ENCODE measurements at regions not wholly inside any gene's neighbourhood (a gene's known extent, or its start where the extent isn't known, plus 50 kb on each side); places are given as distances from the start of the nearest gene placed in this dataset.
"Not testable (repeated sequence)": the region's sequence is repeated elsewhere in the genome, so short reads cannot be mapped to it uniquely, and the experiment has no call there.

GRCh38 chr11:127805771-127806170 lies 781.6 kb downstream of the ETS1 start:
- no peak for ATAC-seq

GRCh38 chr11:127804747-127805400 lies 782.5 kb downstream of the ETS1 start:
- no peak for ATAC-seq

GRCh38 chr11:127803755-127804154 lies 783.6 kb downstream of the ETS1 start:
- ATAC-seq: no peak

- ATAC-seq: no peak
These were observed 786.2 kb downstream of the ETS1 start for GRCh38 chr11:127800989-127801688.

DNA sequence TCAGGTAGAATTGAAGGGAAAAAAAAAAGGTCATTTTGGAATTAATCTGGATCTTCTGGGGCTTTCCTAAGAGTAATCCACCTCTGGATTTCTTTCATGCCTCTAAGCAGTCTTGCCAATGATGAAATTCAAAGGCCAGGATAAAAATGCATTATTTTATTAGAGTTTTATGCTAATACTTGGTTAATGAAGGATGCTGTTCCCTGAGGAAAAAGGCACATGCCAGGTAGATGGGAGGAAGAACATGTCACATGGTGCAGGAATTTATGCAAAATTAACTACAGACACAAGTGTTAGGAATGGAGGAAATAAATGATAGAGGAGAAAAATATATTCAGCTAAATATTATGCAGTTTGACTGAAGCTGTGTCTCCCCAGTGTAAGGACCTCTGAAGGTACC lies 792.0 kb downstream of the ETS1 start:
- ATAC-seq: no peak

DNA sequence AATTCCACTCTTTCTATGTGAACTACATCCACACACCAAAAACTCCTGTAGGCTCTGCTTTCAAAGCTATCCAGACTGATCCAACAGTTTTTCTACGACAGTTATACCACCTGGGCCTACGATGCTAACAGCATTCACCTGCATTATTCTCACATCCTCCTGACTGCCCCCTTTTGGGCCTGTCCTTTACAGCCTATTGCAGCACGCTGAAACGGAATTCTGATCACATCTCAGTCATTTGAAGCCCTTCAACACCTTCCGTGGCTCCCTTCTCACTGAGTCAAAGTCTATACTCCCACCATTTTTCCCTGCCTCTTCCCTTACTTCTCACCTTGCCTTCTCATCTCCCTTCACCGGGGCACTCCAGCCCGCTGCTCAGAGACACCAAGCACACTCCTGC lies 791.3 kb upstream of the KIRREL3 start:
- no peak for ATAC-seq

GRCh38 chr11:127790592-127790991 lies 790.0 kb upstream of the KIRREL3 start:
- no peak for ATAC-seq

DNA sequence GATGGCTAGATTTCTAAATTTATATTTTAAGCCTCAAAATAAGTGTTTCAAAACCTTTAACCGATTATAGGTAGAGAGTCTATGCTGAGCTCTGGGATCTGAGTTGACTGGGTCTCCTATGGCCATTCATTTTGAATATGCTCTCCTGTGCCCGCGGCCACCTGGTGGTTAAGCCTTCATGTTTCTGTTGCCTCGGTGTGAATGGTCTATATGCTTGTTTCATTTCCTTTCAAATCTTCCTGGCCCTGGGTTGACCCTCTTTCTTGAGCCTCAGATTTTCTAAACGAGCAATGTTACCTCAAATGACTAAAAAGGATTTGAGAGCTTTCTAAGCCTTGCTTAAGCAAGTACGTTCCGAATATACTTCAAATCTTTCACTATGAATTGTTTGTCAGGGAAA lies 789.4 kb upstream of the KIRREL3 start:
- no peak for ATAC-seq

- ATAC-seq: not testable (repeated sequence)
These were observed 772.4 kb upstream of the KIRREL3 start for GRCh38 chr11:127772938-127773337.

DNA sequence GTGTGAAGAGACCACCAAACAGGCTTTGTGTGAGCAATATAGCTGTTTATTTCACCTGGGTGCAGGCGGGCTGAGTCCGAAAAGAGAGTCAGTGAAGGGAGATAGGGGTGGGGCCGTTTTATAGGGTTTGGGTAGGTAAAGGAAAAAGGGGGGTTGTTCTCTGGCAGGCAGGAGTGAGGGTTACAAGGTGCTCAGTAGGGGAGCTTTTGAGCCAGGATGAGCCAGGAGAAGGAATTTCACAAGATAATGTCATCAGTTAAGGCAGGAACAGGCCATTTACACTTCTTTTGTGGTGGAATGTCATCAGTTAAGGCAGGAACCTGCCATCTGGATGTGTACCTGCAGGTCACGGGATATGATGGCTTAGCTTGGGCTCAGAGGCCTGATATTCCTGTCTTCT lies 768.4 kb upstream of the KIRREL3 start:
- not testable (repeated sequence) for ATAC-seq

- ATAC-seq: no peak
These were observed 766.2 kb upstream of the KIRREL3 start for GRCh38 chr11:127766734-127767133.

GRCh38 chr11:127738771-127739286 lies 738.3 kb upstream of the KIRREL3 start:
- no peak for ATAC-seq

GRCh38 chr11:127737499-127737898 lies 736.9 kb upstream of the KIRREL3 start:
- no peak for ATAC-seq

DNA sequence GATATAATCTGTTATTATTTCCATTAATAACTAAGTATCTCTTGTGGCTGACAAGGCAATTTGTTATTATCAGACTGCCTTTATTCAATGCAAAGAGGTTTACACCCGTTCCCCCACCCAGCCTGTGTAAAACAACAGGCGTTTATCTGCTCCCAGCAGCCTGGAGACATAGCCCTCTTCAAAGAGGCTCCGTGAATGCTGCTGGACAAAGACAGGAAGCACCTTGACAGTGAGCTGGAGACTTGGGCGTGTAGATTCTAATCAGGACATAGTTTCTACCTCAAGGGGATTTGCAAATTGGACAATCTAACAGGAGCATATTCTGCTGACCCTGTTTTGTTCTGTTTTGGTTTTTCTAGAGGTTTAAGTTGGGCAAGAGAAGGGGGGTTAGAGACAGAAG lies 733.0 kb upstream of the KIRREL3 start:
- no peak for ATAC-seq

DNA sequence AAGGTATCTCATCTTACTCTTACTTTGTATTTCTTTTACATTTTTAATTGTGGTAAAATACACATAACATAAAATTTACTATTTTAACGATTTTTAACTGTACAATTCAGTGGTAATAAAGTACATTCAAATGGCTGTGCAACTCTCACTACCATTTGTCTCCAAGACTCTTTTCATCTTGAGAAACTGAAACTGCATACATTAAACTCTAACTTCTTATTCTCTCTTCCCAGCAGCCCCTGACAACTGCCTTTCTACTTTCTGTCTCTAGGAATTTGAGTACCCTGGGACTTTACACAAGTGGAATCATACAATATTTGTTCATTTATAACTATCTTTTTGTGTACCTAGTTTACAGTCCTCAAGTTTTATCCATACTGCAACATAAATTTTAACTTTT lies 725.8 kb upstream of the KIRREL3 start:
- no peak for ATAC-seq

GRCh38 chr11:127723714-127724113 lies 723.1 kb upstream of the KIRREL3 start:
- ATAC-seq: no peak

DNA sequence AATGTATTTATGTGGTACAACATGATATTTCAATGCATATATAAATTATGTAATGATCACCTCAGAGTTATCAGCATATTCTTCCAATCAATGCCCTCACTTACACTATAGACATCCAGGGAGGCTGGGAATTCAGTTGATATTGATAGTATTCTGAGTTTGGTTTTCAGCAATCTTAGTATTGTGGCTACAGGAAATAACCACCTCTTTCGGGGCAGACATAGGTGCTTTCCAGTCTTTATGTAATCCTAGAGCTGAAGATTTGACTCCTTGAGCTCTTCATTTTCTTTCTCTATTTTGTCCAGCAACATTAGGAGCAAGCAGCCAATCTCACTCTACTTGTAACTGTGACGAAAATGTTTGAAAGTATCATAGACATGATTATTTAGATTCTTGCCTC lies 712.7 kb upstream of the KIRREL3 start:
- no peak for ATAC-seq

DNA sequence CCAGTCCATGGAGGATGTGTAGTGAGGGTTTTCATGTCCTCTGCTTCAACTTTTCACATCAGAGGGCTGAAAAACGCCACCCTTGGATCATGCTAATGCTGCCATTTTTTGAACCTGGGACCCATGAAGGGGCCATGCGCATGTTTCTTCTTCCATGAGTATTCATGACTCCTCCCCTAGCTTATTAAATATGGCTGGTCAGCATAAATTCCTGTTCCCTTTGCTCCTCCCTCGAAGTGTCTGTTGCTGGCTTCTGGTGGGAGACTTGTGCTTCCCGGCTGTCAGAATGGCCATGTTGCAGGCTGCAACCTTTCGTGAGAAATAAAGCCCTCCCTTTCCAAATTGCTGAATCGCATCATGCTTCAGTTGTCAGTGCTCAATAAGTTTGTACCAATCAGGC lies 711.2 kb upstream of the KIRREL3 start:
- no peak for ATAC-seq

GRCh38 chr11:127710831-127711230 lies 710.3 kb upstream of the KIRREL3 start:
- ATAC-seq: no peak

- no peak for ATAC-seq
These were observed 709.4 kb upstream of the KIRREL3 start for GRCh38 chr11:127709960-127710359.

DNA sequence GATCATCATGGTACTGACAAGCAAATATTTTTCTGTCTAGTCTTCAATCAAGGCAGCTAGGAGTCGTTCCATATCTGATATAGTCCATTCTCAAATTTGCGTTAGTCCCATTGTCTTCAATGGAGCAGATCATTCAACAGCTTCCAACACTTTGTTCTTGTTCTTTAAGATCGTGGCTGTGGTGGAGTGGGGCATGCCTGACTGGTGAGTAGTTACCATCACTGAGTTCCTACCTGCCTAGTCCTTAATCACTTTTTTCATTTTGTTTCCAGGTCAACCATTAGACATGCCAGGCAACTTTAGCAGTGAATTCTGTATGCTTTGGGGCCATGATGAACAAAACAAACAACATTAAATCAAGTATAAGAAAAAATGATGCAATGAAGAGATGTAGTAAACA lies 693.1 kb upstream of the KIRREL3 start:
- no peak for ATAC-seq

DNA sequence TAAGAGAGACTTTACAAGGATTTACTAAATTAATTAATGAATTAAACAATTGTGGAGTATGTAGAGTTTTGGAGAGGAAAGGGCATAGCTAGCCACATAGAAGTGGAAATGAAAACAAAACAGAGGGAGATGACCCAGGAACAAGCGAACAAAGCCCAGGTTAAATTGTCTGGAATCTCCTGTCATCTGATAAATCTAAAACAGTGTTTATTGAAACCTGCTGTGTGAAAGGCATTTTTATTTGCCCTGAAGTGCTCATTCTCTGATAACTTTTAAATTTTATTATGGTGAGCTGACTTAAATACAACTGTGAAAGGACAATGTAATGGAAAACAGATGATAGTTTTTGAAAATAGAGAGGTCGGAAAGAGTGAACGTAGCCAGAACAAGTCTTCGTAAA lies 682.8 kb upstream of the KIRREL3 start:
- no peak for ATAC-seq

DNA sequence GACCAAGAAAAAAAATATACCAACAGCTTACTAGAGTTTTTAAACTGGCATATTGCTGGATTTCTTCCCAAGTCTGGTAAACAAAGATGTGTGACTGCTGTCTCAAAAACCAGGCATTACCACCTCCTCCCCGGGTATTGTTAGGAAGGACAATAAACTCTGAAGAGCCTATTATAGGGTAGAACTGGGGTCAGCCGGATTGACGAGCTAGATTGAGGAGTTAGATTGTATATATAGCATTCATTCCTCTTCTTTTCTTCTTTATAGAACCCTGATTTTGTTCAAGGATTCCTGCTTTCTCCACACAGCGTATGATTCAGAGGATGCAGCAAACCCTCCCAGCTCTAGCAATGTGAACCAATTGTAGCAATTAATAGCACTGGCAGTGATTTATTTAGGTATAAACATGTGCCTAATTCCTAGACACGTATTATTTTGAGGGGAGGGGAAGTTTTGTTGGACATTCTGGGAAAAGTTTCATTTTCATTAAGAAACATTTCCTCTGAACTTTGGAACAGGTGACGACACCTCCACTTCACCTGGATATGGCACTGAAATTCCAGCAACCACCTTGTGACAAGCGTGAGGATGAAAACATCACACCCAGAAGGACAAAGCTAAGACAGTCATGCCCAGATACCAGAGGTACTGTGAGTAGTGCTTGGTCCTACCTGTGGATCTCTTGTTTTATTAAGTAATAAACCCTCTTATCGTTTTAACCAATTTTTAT lies 679.4 kb upstream of the KIRREL3 start:
- no peak for ATAC-seq

DNA sequence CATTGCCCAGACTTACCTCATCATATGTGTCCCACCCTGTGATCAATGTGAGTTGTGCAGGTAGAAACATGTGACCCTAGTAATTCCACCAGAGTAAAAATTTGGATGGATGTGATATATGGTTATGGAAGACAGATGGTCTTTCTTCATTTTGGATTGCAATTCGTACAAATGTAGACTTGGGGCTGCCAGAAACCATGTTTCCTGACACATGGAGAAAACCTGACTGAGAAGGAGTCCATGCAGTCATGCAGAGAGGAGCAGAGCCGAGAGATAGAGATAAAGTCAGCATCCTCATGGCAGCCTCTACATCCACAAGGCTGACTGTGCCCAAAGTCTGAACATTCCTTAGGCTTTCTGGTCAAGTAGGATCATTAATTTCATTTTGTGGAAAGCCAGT lies 678.1 kb upstream of the KIRREL3 start:
- no peak for ATAC-seq
